Caco-2 (cell line): ENCODE measurements at regions not wholly inside any gene's neighbourhood (a gene's known extent, or its start where the extent isn't known, plus 50 kb on each side); places are given as distances from the start of the nearest gene placed in this dataset.

ENCODE experiments used
- BruUV-seq: library from RNA; stranded (reverse); fragments of 400-500 nt; replicated peaks from 2 replicates; lab custom pipeline; 2021; lab: Mats Ljungman, UMichigan
- CTCF ChIA-PET: fragments of 300-600 bp; sonication (Branson Sonifier 250); formaldehyde crosslinking; loops from one replicate; lab custom pipeline; 2022; ENCODE audit warnings: antibody characterized with exemption; lab: Charles Lee
- POLR2A ChIA-PET: fragments of 300-600 bp; sonication (Branson Sonifier 250); formaldehyde crosslinking; loops from one replicate; lab custom pipeline; 2022; ENCODE audit warnings: antibody characterized with exemption; lab: Charles Lee
- DNase-seq, 2 experiments: peaks; one replicate each; pipeline versions ENCODE4 v3.0.0 to v3.0.0-alpha.2; 2020 to 2022
- H3K27me3 ChIP-seq: replicated peaks from 2 replicates; pipeline ENCODE4 v1.6.0; 2011; ENCODE audit warnings: low read length; ENCODE audit not compliant: control insufficient read depth, insufficient read depth
- H3K36me3 ChIP-seq: 2 replicates; pipeline ENCODE4 v1.5.1; 2011; ENCODE audit warnings: low read length; ENCODE audit not compliant: control insufficient read depth, insufficient read depth
- H3K4me1 ChIP-seq: fragments of 250-450 bp; sonication (Bioruptor Pico); 2 replicates; pipeline ENCODE4 v1.5.1; 2020; ENCODE audit warnings: mild to moderate bottlenecking
- H3K4me3 ChIP-seq: 2 replicates; pipeline ENCODE4 v1.5.1; 2011; ENCODE audit warnings: low read depth, mild to moderate bottlenecking, control low read depth, low read length
- H3K9me3 ChIP-seq: fragments of 250-450 bp; sonication (Bioruptor Pico); 2 replicates; pipeline ENCODE4 v1.5.1; 2020; ENCODE audit warnings: mild to moderate bottlenecking, moderate library complexity
- H3K27ac Mint-ChIP-seq: one replicate; pipeline ENCODE4 v1.8.0; 2022; ENCODE audit warnings: mixed read lengths; ENCODE audit not compliant: unreplicated experiment
- H3K27me3 Mint-ChIP-seq: one replicate; pipeline ENCODE4 v1.8.0; 2022; ENCODE audit warnings: mixed read lengths; ENCODE audit not compliant: insufficient read depth, unreplicated experiment
- H3K36me3 Mint-ChIP-seq: one replicate; pipeline ENCODE4 v1.8.0; 2022; ENCODE audit warnings: mild to moderate bottlenecking, mixed read lengths; ENCODE audit not compliant: insufficient read depth, unreplicated experiment
- H3K4me1 Mint-ChIP-seq: one replicate; pipeline ENCODE4 v1.8.0; 2022; ENCODE audit warnings: low read depth, mixed read lengths; ENCODE audit not compliant: unreplicated experiment
- H3K4me3 Mint-ChIP-seq: one replicate; pipeline ENCODE4 v1.8.0; 2022; ENCODE audit warnings: mild to moderate bottlenecking, moderate library complexity, mixed read lengths; ENCODE audit not compliant: unreplicated experiment
- H3K9me3 Mint-ChIP-seq: one replicate; pipeline ENCODE4 v1.8.0; 2022; ENCODE audit warnings: mixed read lengths; ENCODE audit not compliant: unreplicated experiment
- intact Hi-C: fragments of 100-400 bp; cut with micrococcal nuclease; formaldehyde crosslinking; loops from one replicate; pipeline ENCODE4 v1.10.0; 2022; ENCODE audit not compliant: unreplicated experiment
- TF ChIP-seq, protein P1 (sequence below), 2 experiments: fragments of 200-600 bp in 1 of 2; IDR thresholded peaks; 1 replicate in 1 of 2; 2 replicates in 1 of 2; pipeline versions ENCODE4 v1.5.1 to v1.8.0; 2011 to 2022; ENCODE audit warnings: antibody characterized with exemption in 1 of 2, control low read depth in 1 of 2, inconsistent platforms in 1 of 2, low read depth in 1 of 2, low read length in 1 of 2, mild to moderate bottlenecking in 1 of 2, moderate library complexity in 1 of 2; ENCODE audit not compliant: insufficient read depth in 1 of 2, severe bottlenecking in 1 of 2, unreplicated experiment in 1 of 2

DNA sequence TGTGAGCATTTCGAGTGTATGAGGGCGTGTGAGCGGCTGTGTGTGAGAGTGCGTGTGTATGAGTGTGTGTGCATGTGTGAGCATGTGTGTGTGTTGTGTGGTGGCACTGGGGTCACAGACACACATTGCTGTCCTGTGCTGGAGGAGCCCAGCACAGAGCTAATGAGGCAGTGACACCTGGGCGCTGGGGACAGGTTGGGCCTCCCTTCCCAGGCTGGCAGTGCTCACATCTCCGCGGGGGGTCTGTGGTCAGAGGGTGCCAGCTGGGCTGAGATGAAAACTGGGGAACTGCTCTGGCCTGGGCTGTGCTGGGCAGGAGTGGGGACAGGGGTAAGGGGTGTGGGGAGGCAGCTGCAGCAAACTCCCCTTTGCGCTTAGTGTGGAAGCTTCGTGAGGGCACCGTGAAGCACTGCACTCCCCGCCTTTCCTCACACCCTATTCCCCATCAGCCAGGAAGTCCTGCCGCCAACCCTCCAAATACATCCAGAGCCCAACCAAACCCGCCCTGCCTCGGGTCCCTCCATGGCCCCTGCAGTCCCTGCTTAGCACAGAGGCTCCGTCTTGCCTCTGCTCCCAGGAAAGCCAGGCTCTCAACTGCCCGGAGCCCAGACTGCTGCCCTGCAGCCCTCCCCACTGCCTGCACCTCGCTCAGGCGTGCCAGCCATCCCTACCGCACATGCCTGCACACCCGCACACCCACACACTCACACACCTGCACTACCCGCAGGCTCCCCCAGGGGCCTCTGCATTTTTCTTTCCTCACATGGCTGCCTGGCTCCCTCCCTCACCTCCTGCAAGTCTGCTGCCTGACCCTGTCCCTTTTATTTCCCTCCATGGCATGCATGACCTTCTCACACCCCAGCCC, 62.0 kb upstream of the THY1 start:
- H3K36me3 Mint-ChIP-seq = no peaks in the 10 kb centered on the region
- H3K4me1 ChIP-seq = peaks cover 5% of the 10 kb centered on the region; the same call in 1 of the 2 replicates
- ChIA-PET POLR2A (no interaction called here), CTCF (interaction anchor here (0.9 kb wide), 1 partner anchor 49 kb away, joined by 3 read pairs; no protein-coding TSS in a partner anchor)
- intact Hi-C loops = no loop called here
- no peaks in the 10 kb centered on the region for H3K9me3 ChIP-seq
- H3K4me3 Mint-ChIP-seq = no peak overlapping the region
- DNase-seq = peak; percentile 50 to 60
- H3K9me3 Mint-ChIP-seq = no peaks in the 10 kb centered on the region
- peaks cover 19% of the 10 kb centered on the region for H3K27me3 Mint-ChIP-seq
- TF ChIP-seq, protein P1, sequence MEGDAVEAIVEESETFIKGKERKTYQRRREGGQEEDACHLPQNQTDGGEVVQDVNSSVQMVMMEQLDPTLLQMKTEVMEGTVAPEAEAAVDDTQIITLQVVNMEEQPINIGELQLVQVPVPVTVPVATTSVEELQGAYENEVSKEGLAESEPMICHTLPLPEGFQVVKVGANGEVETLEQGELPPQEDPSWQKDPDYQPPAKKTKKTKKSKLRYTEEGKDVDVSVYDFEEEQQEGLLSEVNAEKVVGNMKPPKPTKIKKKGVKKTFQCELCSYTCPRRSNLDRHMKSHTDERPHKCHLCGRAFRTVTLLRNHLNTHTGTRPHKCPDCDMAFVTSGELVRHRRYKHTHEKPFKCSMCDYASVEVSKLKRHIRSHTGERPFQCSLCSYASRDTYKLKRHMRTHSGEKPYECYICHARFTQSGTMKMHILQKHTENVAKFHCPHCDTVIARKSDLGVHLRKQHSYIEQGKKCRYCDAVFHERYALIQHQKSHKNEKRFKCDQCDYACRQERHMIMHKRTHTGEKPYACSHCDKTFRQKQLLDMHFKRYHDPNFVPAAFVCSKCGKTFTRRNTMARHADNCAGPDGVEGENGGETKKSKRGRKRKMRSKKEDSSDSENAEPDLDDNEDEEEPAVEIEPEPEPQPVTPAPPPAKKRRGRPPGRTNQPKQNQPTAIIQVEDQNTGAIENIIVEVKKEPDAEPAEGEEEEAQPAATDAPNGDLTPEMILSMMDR (IDR thresholded peaks at IDR 0.05; ENCODE audit: insufficient read depth in 1 of 2, low read depth in 1 of 2, low read length in 1 of 2, severe bottlenecking in 1 of 2, unreplicated experiment in 1 of 2) = peak; percentile 15 to 36
- H3K4me3 ChIP-seq = no peak overlapping the region
- BruUV-seq = no TSS peak
- H3K36me3 ChIP-seq = no peaks in the 10 kb centered on the region
- no peak overlapping the region for H3K27ac Mint-ChIP-seq
- peaks cover 8% of the 10 kb centered on the region for H3K4me1 Mint-ChIP-seq
- H3K27me3 ChIP-seq = peaks cover 5% of the 10 kb centered on the region; the same call in 1 of the 2 replicates

DNA sequence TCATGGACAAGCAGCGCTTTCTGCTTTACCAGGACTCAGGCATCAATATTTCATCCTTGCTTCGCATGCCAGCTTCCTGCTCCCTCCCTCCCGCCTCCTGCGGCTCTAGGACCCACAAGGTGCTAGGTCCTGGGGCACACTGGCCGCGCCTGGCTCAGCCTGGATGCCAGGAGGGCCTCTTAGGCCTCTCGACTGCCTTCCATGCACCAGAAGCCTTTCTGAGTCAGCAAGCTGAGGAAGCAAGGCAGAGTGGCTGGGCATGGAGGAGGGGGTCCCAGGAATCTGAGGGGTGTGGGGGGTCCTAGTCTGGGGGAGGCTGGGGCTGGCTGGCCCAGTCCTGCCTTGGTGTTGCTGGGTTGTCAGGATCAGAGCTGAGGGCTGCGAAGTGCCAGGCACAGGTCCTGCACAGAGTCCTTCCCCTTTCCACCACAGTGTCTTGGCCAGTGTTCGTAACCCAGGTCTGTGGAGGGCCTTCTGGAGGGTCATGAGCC, 61.0 kb upstream of the THY1 start:
- TF ChIP-seq, protein P1 (IDR thresholded peaks at IDR 0.05; ENCODE audit: insufficient read depth in 1 of 2, low read depth in 1 of 2, low read length in 1 of 2, severe bottlenecking in 1 of 2, unreplicated experiment in 1 of 2) = no peak
- peaks cover 14% of the 10 kb centered on the region for H3K27me3 Mint-ChIP-seq

DNA sequence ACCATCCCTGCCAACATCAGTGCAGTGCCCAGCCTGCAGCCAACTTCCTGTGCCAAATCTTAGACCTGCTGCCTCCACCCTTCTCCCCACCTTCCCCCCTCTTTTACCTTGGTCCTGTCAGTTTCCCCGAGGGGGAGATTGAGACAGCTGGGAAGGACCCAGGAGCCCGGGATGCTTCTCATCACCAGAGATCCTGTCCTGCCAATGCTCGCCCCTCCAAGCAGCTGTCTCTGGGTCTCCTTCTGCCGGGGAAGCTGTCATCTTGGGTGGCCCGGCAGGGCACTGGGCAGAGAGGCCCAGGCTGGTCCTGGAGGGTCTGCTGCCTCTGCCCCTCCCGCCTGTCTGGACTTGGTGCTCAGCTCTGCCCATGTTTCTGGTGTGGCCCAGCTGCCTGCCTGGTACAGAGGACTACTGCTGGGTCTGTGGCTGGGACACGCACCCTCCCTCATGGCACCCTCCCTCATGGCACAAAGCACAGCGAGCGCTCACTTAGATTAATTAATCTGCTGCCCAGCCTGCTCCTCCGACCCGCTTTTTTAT, 60.4 kb upstream of the THY1 start:
- H3K36me3 ChIP-seq = no peaks in the 10 kb centered on the region
- no peak overlapping the region for H3K27ac Mint-ChIP-seq
- no peak overlapping the region for H3K4me3 Mint-ChIP-seq
- DNase-seq = peak in 1 of 2 experiments; percentile 32
- H3K4me1 Mint-ChIP-seq = peaks cover 8% of the 10 kb centered on the region
- peaks cover 5% of the 10 kb centered on the region; the same call in 1 of the 2 replicates for H3K4me1 ChIP-seq
- peaks cover 4% of the 10 kb centered on the region; the same call in 1 of the 2 replicates for H3K27me3 ChIP-seq
- ChIA-PET POLR2A (no interaction called here), CTCF (no interaction called here)
- H3K36me3 Mint-ChIP-seq = no peaks in the 10 kb centered on the region
- no peaks in the 10 kb centered on the region for H3K9me3 Mint-ChIP-seq
- intact Hi-C loops = no loop called here
- BruUV-seq = no TSS peak
- peaks cover 10% of the 10 kb centered on the region for H3K27me3 Mint-ChIP-seq
- H3K4me3 ChIP-seq = no peak overlapping the region
- no peaks in the 10 kb centered on the region for H3K9me3 ChIP-seq
- TF ChIP-seq, protein P1 (IDR thresholded peaks at IDR 0.05; ENCODE audit: insufficient read depth in 1 of 2, low read depth in 1 of 2, low read length in 1 of 2, severe bottlenecking in 1 of 2, unreplicated experiment in 1 of 2) = no peak

More for the DNA sequence above, 61.0 kb upstream of the THY1 start:
- DNase-seq = peak in 1 of 2 experiments; percentile 29
- intact Hi-C loops = no loop called here
- POLR2A ChIA-PET = no interaction called here
- Mint-ChIP-seq H3K9me3 (no peaks in the 10 kb centered on the region), H3K27ac (no peak overlapping the region), H3K36me3 (no peaks in the 10 kb centered on the region), H3K4me3 (no peak overlapping the region), H3K4me1 (peaks cover 8% of the 10 kb centered on the region)
- H3K36me3 ChIP-seq = no peaks in the 10 kb centered on the region
- no peak overlapping the region for H3K4me3 ChIP-seq
- H3K4me1 ChIP-seq = peaks cover 5% of the 10 kb centered on the region; the same call in 1 of the 2 replicates
- CTCF ChIA-PET = no interaction called here
- no peaks in the 10 kb centered on the region for H3K9me3 ChIP-seq
- H3K27me3 ChIP-seq = peaks cover 4% of the 10 kb centered on the region; the same call in 1 of the 2 replicates
- no TSS peak for BruUV-seq
